ENCODE measurements at regions not wholly inside any gene's neighbourhood (a gene's known extent, or its start where the extent isn't known, plus 50 kb on each side); places are given as distances from the start of the nearest gene placed in this dataset.

- H2AFZ ChIP-seq (ENCODE audit: low read depth, low read length, severe bottlenecking): no peak overlapping the region
- no peaks in the 10 kb centered on the region for H3K27me3 ChIP-seq (ENCODE audit: low read length)
- no peak overlapping the region for H3K4me2 ChIP-seq (ENCODE audit: low read depth, low read length, poor library complexity, severe bottlenecking)
- no peak for TF ChIP-seq CTCF (IDR thresholded peaks at IDR 0.05; ENCODE audit: insufficient read depth, low read length, poor library complexity, severe bottlenecking)
- no peak for TF ChIP-seq EZH2phosphoT487 (conservative IDR thresholded peaks at IDR 0.05; ENCODE audit: low read length)
- H3K36me3 ChIP-seq (ENCODE audit: low read length): no peaks in the 10 kb centered on the region
- no peaks in the 10 kb centered on the region for H4K20me1 ChIP-seq (ENCODE audit: low read depth, low read length)
- no peak overlapping the region for H3K4me3 ChIP-seq (ENCODE audit: insufficient read depth, low read length, poor library complexity, severe bottlenecking)
- no peaks in the 10 kb centered on the region for H3K79me2 ChIP-seq (ENCODE audit: insufficient read depth, low read length)
- H3F3A ChIP-seq (ENCODE audit: insufficient read depth): no peaks in the 10 kb centered on the region
- H3K9me2 ChIP-seq (replicated peaks; ENCODE audit: insufficient read depth, low read length): no peaks in the 10 kb centered on the region
- H3K9me3 ChIP-seq (ENCODE audit: insufficient read depth, low read length): no peaks in the 10 kb centered on the region
- no peak overlapping the region for H3K9ac ChIP-seq (ENCODE audit: low read length)
- H3K27ac ChIP-seq (ENCODE audit: low read depth, low read length): no peak overlapping the region
These were observed 113.1 kb upstream of the DDX18 start for GRCh38 chr2:117701365-117701764.

- no peak overlapping the region for H3K4me3 ChIP-seq (ENCODE audit: insufficient read depth, low read length, poor library complexity, severe bottlenecking)
- H3K27me3 ChIP-seq (ENCODE audit: low read length): no peaks in the 10 kb centered on the region
- no peak overlapping the region for H3K9ac ChIP-seq (ENCODE audit: low read length)
- H2AFZ ChIP-seq (ENCODE audit: low read depth, low read length, severe bottlenecking): no peak overlapping the region
- H3K9me3 ChIP-seq (ENCODE audit: insufficient read depth, low read length): no peaks in the 10 kb centered on the region
- H3K79me2 ChIP-seq (ENCODE audit: insufficient read depth, low read length): no peaks in the 10 kb centered on the region
- H3F3A ChIP-seq (ENCODE audit: insufficient read depth): no peaks in the 10 kb centered on the region
- H3K9me2 ChIP-seq (replicated peaks; ENCODE audit: insufficient read depth, low read length): no peaks in the 10 kb centered on the region
- H3K27ac ChIP-seq (ENCODE audit: low read depth, low read length): no peak overlapping the region
- TF ChIP-seq EZH2phosphoT487 (conservative IDR thresholded peaks at IDR 0.05; ENCODE audit: low read length) (no peak), CTCF (IDR thresholded peaks at IDR 0.05; ENCODE audit: insufficient read depth, low read length, poor library complexity, severe bottlenecking) (no peak)
- no peaks in the 10 kb centered on the region for H3K36me3 ChIP-seq (ENCODE audit: low read length)
- H4K20me1 ChIP-seq (ENCODE audit: low read depth, low read length): no peaks in the 10 kb centered on the region
- H3K4me2 ChIP-seq (ENCODE audit: low read depth, low read length, poor library complexity, severe bottlenecking): no peak overlapping the region
These were observed 112.4 kb upstream of the DDX18 start for GRCh38 chr2:117702098-117702497.

GRCh38 chr2:117703858-117704257, 110.6 kb upstream of the DDX18 start:
- no peak for TF ChIP-seq CTCF (IDR thresholded peaks at IDR 0.05; ENCODE audit: insufficient read depth, low read length, poor library complexity, severe bottlenecking)
- no peak for TF ChIP-seq EZH2phosphoT487 (conservative IDR thresholded peaks at IDR 0.05; ENCODE audit: low read length)
- H3K27me3 ChIP-seq (ENCODE audit: low read length): no peaks in the 10 kb centered on the region
- no peak overlapping the region for H3K9ac ChIP-seq (ENCODE audit: low read length)
- no peaks in the 10 kb centered on the region for H4K20me1 ChIP-seq (ENCODE audit: low read depth, low read length)
- H3K9me3 ChIP-seq (ENCODE audit: insufficient read depth, low read length): no peaks in the 10 kb centered on the region
- H3K36me3 ChIP-seq (ENCODE audit: low read length): no peaks in the 10 kb centered on the region
- no peak overlapping the region for H3K4me2 ChIP-seq (ENCODE audit: low read depth, low read length, poor library complexity, severe bottlenecking)
- H3F3A ChIP-seq (ENCODE audit: insufficient read depth): no peaks in the 10 kb centered on the region
- no peak overlapping the region for H2AFZ ChIP-seq (ENCODE audit: low read depth, low read length, severe bottlenecking)
- no peaks in the 10 kb centered on the region for H3K9me2 ChIP-seq (replicated peaks; ENCODE audit: insufficient read depth, low read length)
- H3K27ac ChIP-seq (ENCODE audit: low read depth, low read length): no peak overlapping the region
- no peaks in the 10 kb centered on the region for H3K79me2 ChIP-seq (ENCODE audit: insufficient read depth, low read length)
- H3K4me3 ChIP-seq (ENCODE audit: insufficient read depth, low read length, poor library complexity, severe bottlenecking): no peak overlapping the region
